Activated T-cell treated with anti-CD3 and anti-CD28 coated beads, Interleukin-2, amount 50 U/mL, for 24 hours (primary cell): ENCODE measurements at regions not wholly inside any gene's neighbourhood (a gene's known extent, or its start where the extent isn't known, plus 50 kb on each side); places are given as distances from the start of the nearest gene placed in this dataset.

ENCODE experiments used
- DNase-seq: peaks from one replicate; pipeline ENCODE4 v3.0.0-alpha.2; 2020
- H3K27ac Mint-ChIP-seq: 2 replicates; pipeline ENCODE4 v1.8.0; 2020; ENCODE audit warnings: mild to moderate bottlenecking, mixed read lengths
- H3K27me3 Mint-ChIP-seq: 2 replicates; pipeline ENCODE4 v1.8.0; 2020; ENCODE audit warnings: mixed read lengths
- H3K36me3 Mint-ChIP-seq: 2 replicates; pipeline ENCODE4 v1.8.0; 2020; ENCODE audit warnings: low read depth, mixed read lengths
- H3K4me1 Mint-ChIP-seq: 2 replicates; pipeline ENCODE4 v1.8.0; 2020; ENCODE audit warnings: low read depth, mixed read lengths
- H3K4me3 Mint-ChIP-seq: 2 replicates; pipeline ENCODE4 v1.8.0; 2020; ENCODE audit warnings: mild to moderate bottlenecking, moderate library complexity, mixed read lengths
- H3K9me3 Mint-ChIP-seq: 2 replicates; pipeline ENCODE4 v1.8.0; 2020; ENCODE audit warnings: mixed read lengths

GRCh38 chr4:130424211-130424610, 1328.3 kb downstream of the C4orf33 start:
- H3K4me3 Mint-ChIP-seq = no peak overlapping the region
- H3K27ac Mint-ChIP-seq = no peak overlapping the region
- H3K9me3 Mint-ChIP-seq = peaks cover 8% of the 10 kb centered on the region
- H3K4me1 Mint-ChIP-seq = no peaks in the 10 kb centered on the region
- DNase-seq = no peak
- H3K27me3 Mint-ChIP-seq = no peaks in the 10 kb centered on the region
- H3K36me3 Mint-ChIP-seq = no peaks in the 10 kb centered on the region

- no peak for DNase-seq
- H3K4me3 Mint-ChIP-seq = no peak overlapping the region
- no peaks in the 10 kb centered on the region for H3K27me3 Mint-ChIP-seq
- no peaks in the 10 kb centered on the region for H3K4me1 Mint-ChIP-seq
- H3K27ac Mint-ChIP-seq = no peak overlapping the region
- H3K36me3 Mint-ChIP-seq = no peaks in the 10 kb centered on the region
- peaks cover 13% of the 10 kb centered on the region for H3K9me3 Mint-ChIP-seq
Measured at GRCh38 chr4:130432289-130432688, 1336.3 kb downstream of the C4orf33 start.

- H3K9me3 Mint-ChIP-seq = peaks cover 10% of the 10 kb centered on the region
- DNase-seq = no peak
- H3K4me3 Mint-ChIP-seq = no peak overlapping the region
- no peaks in the 10 kb centered on the region for H3K4me1 Mint-ChIP-seq
- no peaks in the 10 kb centered on the region for H3K27me3 Mint-ChIP-seq
- H3K27ac Mint-ChIP-seq = no peak overlapping the region
- no peaks in the 10 kb centered on the region for H3K36me3 Mint-ChIP-seq
Measured at GRCh38 chr4:130449741-130450140, 1353.8 kb downstream of the C4orf33 start.

GRCh38 chr4:130468340-130468739, 1372.4 kb downstream of the C4orf33 start:
- Mint-ChIP-seq H3K9me3 (no peaks in the 10 kb centered on the region), H3K36me3 (no peaks in the 10 kb centered on the region)

GRCh38 chr4:130478406-130478805, 1382.5 kb downstream of the C4orf33 start:
- no peaks in the 10 kb centered on the region for H3K27me3 Mint-ChIP-seq
- H3K36me3 Mint-ChIP-seq = no peaks in the 10 kb centered on the region
- DNase-seq = no peak
- no peak overlapping the region for H3K4me3 Mint-ChIP-seq
- H3K9me3 Mint-ChIP-seq = peaks cover 10% of the 10 kb centered on the region
- no peak overlapping the region for H3K27ac Mint-ChIP-seq
- no peaks in the 10 kb centered on the region for H3K4me1 Mint-ChIP-seq

More at GRCh38 chr4:130468340-130468739, 1372.4 kb downstream of the C4orf33 start:
- H3K4me1 Mint-ChIP-seq = no peaks in the 10 kb centered on the region
- no peak overlapping the region for H3K27ac Mint-ChIP-seq
- no peak overlapping the region for H3K4me3 Mint-ChIP-seq
- DNase-seq = no peak
- H3K27me3 Mint-ChIP-seq = no peaks in the 10 kb centered on the region

- Mint-ChIP-seq H3K27ac (no peak overlapping the region), H3K27me3 (no peaks in the 10 kb centered on the region), H3K36me3 (no peaks in the 10 kb centered on the region)
Measured at GRCh38 chr4:130479020-130479419, 1383.1 kb downstream of the C4orf33 start.

GRCh38 chr4:130479674-130480073, 1383.7 kb downstream of the C4orf33 start:
- Mint-ChIP-seq H3K9me3 (peaks cover 12% of the 10 kb centered on the region), H3K36me3 (no peaks in the 10 kb centered on the region), H3K4me1 (no peaks in the 10 kb centered on the region), H3K27me3 (no peaks in the 10 kb centered on the region), H3K27ac (no peak overlapping the region), H3K4me3 (no peak overlapping the region)
- no peak for DNase-seq

More at GRCh38 chr4:130479020-130479419, 1383.1 kb downstream of the C4orf33 start:
- Mint-ChIP-seq H3K4me1 (no peaks in the 10 kb centered on the region), H3K9me3 (peaks cover 10% of the 10 kb centered on the region), H3K4me3 (no peak overlapping the region)
- DNase-seq = no peak

GRCh38 chr4:130484826-130485225, 1388.9 kb downstream of the C4orf33 start:
- Mint-ChIP-seq H3K4me1 (no peaks in the 10 kb centered on the region), H3K27me3 (no peaks in the 10 kb centered on the region), H3K9me3 (peaks cover 16% of the 10 kb centered on the region), H3K27ac (no peak overlapping the region), H3K4me3 (no peak overlapping the region), H3K36me3 (no peaks in the 10 kb centered on the region)
- no peak for DNase-seq

GRCh38 chr4:130485371-130485770, 1389.4 kb downstream of the C4orf33 start:
- DNase-seq = no peak
- no peak overlapping the region for H3K27ac Mint-ChIP-seq
- peaks cover 16% of the 10 kb centered on the region for H3K9me3 Mint-ChIP-seq
- H3K36me3 Mint-ChIP-seq = no peaks in the 10 kb centered on the region
- no peaks in the 10 kb centered on the region for H3K27me3 Mint-ChIP-seq
- no peak overlapping the region for H3K4me3 Mint-ChIP-seq
- no peaks in the 10 kb centered on the region for H3K4me1 Mint-ChIP-seq

GRCh38 chr4:130486186-130486585, 1390.2 kb downstream of the C4orf33 start:
- H3K9me3 Mint-ChIP-seq = peaks cover 17% of the 10 kb centered on the region
- no peaks in the 10 kb centered on the region for H3K27me3 Mint-ChIP-seq
- H3K27ac Mint-ChIP-seq = no peak overlapping the region
- no peaks in the 10 kb centered on the region for H3K4me1 Mint-ChIP-seq
- no peak for DNase-seq
- H3K4me3 Mint-ChIP-seq = no peak overlapping the region
- H3K36me3 Mint-ChIP-seq = no peaks in the 10 kb centered on the region

GRCh38 chr4:130486841-130487240, 1390.9 kb downstream of the C4orf33 start:
- Mint-ChIP-seq H3K36me3 (no peaks in the 10 kb centered on the region), H3K9me3 (peaks cover 23% of the 10 kb centered on the region), H3K27me3 (no peaks in the 10 kb centered on the region), H3K27ac (no peak overlapping the region), H3K4me3 (no peak overlapping the region), H3K4me1 (no peaks in the 10 kb centered on the region)
- no peak for DNase-seq

GRCh38 chr4:130510661-130511060, 1414.7 kb downstream of the C4orf33 start:
- Mint-ChIP-seq H3K4me1 (no peaks in the 10 kb centered on the region), H3K27ac (no peak overlapping the region), H3K4me3 (no peak overlapping the region), H3K9me3 (peaks cover 13% of the 10 kb centered on the region), H3K27me3 (no peaks in the 10 kb centered on the region), H3K36me3 (no peaks in the 10 kb centered on the region)
- no peak for DNase-seq

GRCh38 chr4:130511776-130512175, 1415.8 kb downstream of the C4orf33 start:
- H3K27me3 Mint-ChIP-seq = no peaks in the 10 kb centered on the region

GRCh38 chr4:130524057-130524456, 1428.1 kb downstream of the C4orf33 start:
- DNase-seq = no peak
- H3K9me3 Mint-ChIP-seq = peaks cover 17% of the 10 kb centered on the region
- no peaks in the 10 kb centered on the region for H3K36me3 Mint-ChIP-seq
- H3K27me3 Mint-ChIP-seq = no peaks in the 10 kb centered on the region
- H3K4me1 Mint-ChIP-seq = no peaks in the 10 kb centered on the region
- H3K4me3 Mint-ChIP-seq = no peak overlapping the region
- no peak overlapping the region for H3K27ac Mint-ChIP-seq

More at GRCh38 chr4:130511776-130512175, 1415.8 kb downstream of the C4orf33 start:
- Mint-ChIP-seq H3K27ac (no peak overlapping the region), H3K4me3 (no peak overlapping the region), H3K9me3 (peaks cover 13% of the 10 kb centered on the region), H3K4me1 (no peaks in the 10 kb centered on the region), H3K36me3 (no peaks in the 10 kb centered on the region)
- no peak for DNase-seq

- Mint-ChIP-seq H3K36me3 (no peaks in the 10 kb centered on the region), H3K27ac (no peak overlapping the region), H3K4me1 (no peaks in the 10 kb centered on the region), H3K9me3 (peaks cover 16% of the 10 kb centered on the region), H3K27me3 (no peaks in the 10 kb centered on the region), H3K4me3 (no peak overlapping the region)
- no peak for DNase-seq
Measured at GRCh38 chr4:130530505-130530904, 1434.6 kb downstream of the C4orf33 start.

- no peak overlapping the region for H3K27ac Mint-ChIP-seq
- H3K4me1 Mint-ChIP-seq = no peaks in the 10 kb centered on the region
- H3K36me3 Mint-ChIP-seq = no peaks in the 10 kb centered on the region
- H3K27me3 Mint-ChIP-seq = no peaks in the 10 kb centered on the region
- H3K9me3 Mint-ChIP-seq = peaks cover 21% of the 10 kb centered on the region
- H3K4me3 Mint-ChIP-seq = no peak overlapping the region
- no peak for DNase-seq
Measured at GRCh38 chr4:130534651-130535050, 1438.7 kb downstream of the C4orf33 start.
